ENCODE measurements at regions not wholly inside any gene's neighbourhood (a gene's known extent, or its start where the extent isn't known, plus 50 kb on each side); places are given as distances from the start of the nearest gene placed in this dataset.

DNA sequence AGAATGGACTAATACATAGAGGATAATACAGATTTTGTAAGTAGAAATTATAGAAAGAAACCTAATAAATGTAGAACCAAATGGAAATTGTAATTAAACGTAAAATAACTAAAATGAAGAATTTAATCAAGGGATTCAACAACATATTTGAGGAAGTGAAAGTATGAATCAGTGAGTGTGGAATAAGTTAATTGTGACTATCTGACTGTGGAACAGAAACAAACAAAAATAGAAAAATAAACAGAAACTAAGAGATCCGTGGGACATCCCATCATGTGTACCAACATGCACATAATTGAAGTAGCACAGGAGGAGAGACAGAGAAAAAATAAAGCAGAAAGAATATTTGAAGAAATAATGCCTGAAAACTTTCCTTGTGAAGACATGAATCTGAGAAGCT lies 208.6 kb upstream of the TACR3 start:
- TF ChIP-seq CTCF (conservative IDR thresholded peaks at IDR 0.05; ENCODE audit: low read length) (no peak), EZH2phosphoT487 (IDR thresholded peaks at IDR 0.05; ENCODE audit: borderline replicate concordance, low read depth, low read length) (no peak)

Measured in OCI-LY7 (cell line).